HG03066 (cell line): ENCODE measurements at regions not wholly inside any gene's neighbourhood (a gene's known extent, or its start where the extent isn't known, plus 50 kb on each side); places are given as distances from the start of the nearest gene placed in this dataset.

Source experiments
- ATAC-seq: cut with Tn5 transposase; IDR thresholded peaks from one replicate; pipeline ENCODE4 v1.9.1; 2021; ENCODE audit warnings: low read depth; ENCODE audit not compliant: unreplicated experiment

- no peak for ATAC-seq
These were observed 249.5 kb upstream of the SKOR2 start for GRCh38 chr18:47500930-47501329.

GRCh38 chr18:47492691-47493090 is 241.2 kb upstream of the SKOR2 start:
- no peak for ATAC-seq

GRCh38 chr18:47490882-47491281 is 239.4 kb upstream of the SKOR2 start:
- no peak for ATAC-seq

GRCh38 chr18:47485221-47485797 is 233.8 kb upstream of the SKOR2 start:
- ATAC-seq, result no peak

- ATAC-seq, result no peak
These were observed 232.6 kb upstream of the SKOR2 start for GRCh38 chr18:47484068-47484467.

- ATAC-seq, result no peak
These were observed 228.7 kb upstream of the SKOR2 start for GRCh38 chr18:47480166-47480565.

GRCh38 chr18:47471784-47472183 is 220.3 kb upstream of the SKOR2 start:
- no peak for ATAC-seq

GRCh38 chr18:47470941-47471340 is 219.5 kb upstream of the SKOR2 start:
- ATAC-seq, result no peak

GRCh38 chr18:47469576-47469975 is 218.1 kb upstream of the SKOR2 start:
- no peak for ATAC-seq

- ATAC-seq, result no peak
These were observed 210.5 kb upstream of the SKOR2 start for GRCh38 chr18:47461977-47462376.

- no peak for ATAC-seq
These were observed 210.0 kb upstream of the SKOR2 start for GRCh38 chr18:47461406-47461948.

- no peak for ATAC-seq
These were observed 207.0 kb upstream of the SKOR2 start for GRCh38 chr18:47458483-47458882.

GRCh38 chr18:47457614-47458013 is 206.2 kb upstream of the SKOR2 start:
- no peak for ATAC-seq

- ATAC-seq, result no peak
These were observed 201.6 kb upstream of the SKOR2 start for GRCh38 chr18:47453038-47453437.

GRCh38 chr18:47448956-47449355 is 197.5 kb upstream of the SKOR2 start:
- no peak for ATAC-seq

GRCh38 chr18:47441914-47442313 is 190.5 kb upstream of the SKOR2 start:
- ATAC-seq, result no peak

- no peak for ATAC-seq
These were observed 186.5 kb upstream of the SKOR2 start for GRCh38 chr18:47438001-47438400.

- ATAC-seq, result no peak
These were observed 185.4 kb upstream of the SKOR2 start for GRCh38 chr18:47436871-47437270.

- no peak for ATAC-seq
These were observed 182.8 kb upstream of the SKOR2 start for GRCh38 chr18:47434214-47434746.

GRCh38 chr18:47427923-47428637 is 176.6 kb upstream of the SKOR2 start:
- ATAC-seq, result no peak

GRCh38 chr18:47427072-47427471 is 175.6 kb upstream of the SKOR2 start:
- no peak for ATAC-seq

- ATAC-seq, result no peak
These were observed 173.9 kb upstream of the SKOR2 start for GRCh38 chr18:47425365-47425764.
